ENCODE measurements at regions not wholly inside any gene's neighbourhood (a gene's known extent, or its start where the extent isn't known, plus 50 kb on each side); places are given as distances from the start of the nearest gene placed in this dataset.
A peak's percentile ranks its signal among the peaks of the same experiment; 100 is the strongest.
"Not testable (repeated sequence)": the region's sequence is repeated elsewhere in the genome, so short reads cannot be mapped to it uniquely, and the experiment has no call there.

GRCh38 chr7:93693796-93694195 lies 119.3 kb upstream of the CALCR start:
- DNase-seq, result no peak
- Histone ChIP-seq H3K9ac (ENCODE audit: low read length in 3 of 3) (no peak overlapping the region), H3K4me1 (ENCODE audit: control insufficient read depth in 2 of 3, insufficient read depth in 2 of 3, low read depth in 1 of 3, low read length in 3 of 3) (no peaks in the 10 kb centered on the region), H3K4me3 (ENCODE audit: low read length in 3 of 3) (no peak overlapping the region), H3K36me3 (ENCODE audit: control insufficient read depth in 2 of 3, insufficient read depth in 3 of 3, low read length in 3 of 3) (no peaks in the 10 kb centered on the region), H3K9me3 (ENCODE audit: control insufficient read depth in 2 of 3, insufficient read depth in 1 of 3, low read length in 3 of 3) (no peaks in the 10 kb centered on the region), H3K27me3 (ENCODE audit: control insufficient read depth, insufficient read depth, low read length) (no peaks in the 10 kb centered on the region), H3K27ac (ENCODE audit: low read depth in 2 of 2, low read length in 2 of 2) (no peak overlapping the region)
- intact Hi-C loops (cut with DNase I), result no loop called here
- no peak for TF ChIP-seq CTCF (IDR thresholded peaks at IDR 0.05; ENCODE audit: borderline replicate concordance, extremely low read depth, insufficient read depth)
- FAIRE-seq, result no peak

GRCh38 chr7:93690021-93690420 lies 115.5 kb upstream of the CALCR start:
- intact Hi-C loops (cut with DNase I), result no loop called here
- no peaks in the 10 kb centered on the region for H3K36me3 ChIP-seq (ENCODE audit: control insufficient read depth in 2 of 3, insufficient read depth in 3 of 3, low read length in 3 of 3)
- H3K27ac ChIP-seq (ENCODE audit: low read depth in 2 of 2, low read length in 2 of 2), result no peak overlapping the region
- no peak for TF ChIP-seq CTCF (IDR thresholded peaks at IDR 0.05; ENCODE audit: borderline replicate concordance, extremely low read depth, insufficient read depth)
- no peaks in the 10 kb centered on the region for H3K4me1 ChIP-seq (ENCODE audit: control insufficient read depth in 2 of 3, insufficient read depth in 2 of 3, low read depth in 1 of 3, low read length in 3 of 3)
- H3K27me3 ChIP-seq (ENCODE audit: control insufficient read depth, insufficient read depth, low read length), result no peaks in the 10 kb centered on the region
- FAIRE-seq, result no peak
- no peak for DNase-seq
- no peak overlapping the region for H3K9ac ChIP-seq (ENCODE audit: low read length in 3 of 3)
- H3K4me3 ChIP-seq (ENCODE audit: low read length in 3 of 3), result no peak overlapping the region
- no peaks in the 10 kb centered on the region for H3K9me3 ChIP-seq (ENCODE audit: control insufficient read depth in 2 of 3, insufficient read depth in 1 of 3, low read length in 3 of 3)

- Histone ChIP-seq H3K36me3 (ENCODE audit: control insufficient read depth in 2 of 3, insufficient read depth in 3 of 3, low read length in 3 of 3) (no peaks in the 10 kb centered on the region), H3K27me3 (ENCODE audit: control insufficient read depth, insufficient read depth, low read length) (no peaks in the 10 kb centered on the region), H3K27ac (ENCODE audit: low read depth in 2 of 2, low read length in 2 of 2) (no peak overlapping the region), H3K9me3 (ENCODE audit: control insufficient read depth in 2 of 3, insufficient read depth in 1 of 3, low read length in 3 of 3) (no peaks in the 10 kb centered on the region), H3K4me1 (ENCODE audit: control insufficient read depth in 2 of 3, insufficient read depth in 2 of 3, low read depth in 1 of 3, low read length in 3 of 3) (no peaks in the 10 kb centered on the region), H3K9ac (ENCODE audit: low read length in 3 of 3) (no peak overlapping the region), H3K4me3 (ENCODE audit: low read length in 3 of 3) (no peak overlapping the region)
- FAIRE-seq, result peak; percentile 27
- intact Hi-C loops (cut with DNase I), result no loop called here
- TF ChIP-seq CTCF (IDR thresholded peaks at IDR 0.05; ENCODE audit: borderline replicate concordance, extremely low read depth, insufficient read depth), result no peak
- no peak for DNase-seq
Observed at GRCh38 chr7:93678185-93678584, 103.7 kb upstream of the CALCR start.

GRCh38 chr7:93663561-93664299 lies 89.2 kb upstream of the CALCR start:
- TF ChIP-seq CTCF (IDR thresholded peaks at IDR 0.05; ENCODE audit: borderline replicate concordance, extremely low read depth, insufficient read depth), result no peak

GRCh38 chr7:93658163-93658562 lies 83.6 kb upstream of the CALCR start:
- DNase-seq; intact Hi-C loops (cut with DNase I); H3K4me3 ChIP-seq (ENCODE audit: low read length in 3 of 3); H3K4me1 ChIP-seq (ENCODE audit: control insufficient read depth in 2 of 3, insufficient read depth in 2 of 3, low read depth in 1 of 3, low read length in 3 of 3); H3K27me3 ChIP-seq (ENCODE audit: control insufficient read depth, insufficient read depth, low read length); H3K9ac ChIP-seq (ENCODE audit: low read length in 3 of 3); H3K27ac ChIP-seq (ENCODE audit: low read depth in 2 of 2, low read length in 2 of 2); FAIRE-seq; H3K36me3 ChIP-seq (ENCODE audit: control insufficient read depth in 2 of 3, insufficient read depth in 3 of 3, low read length in 3 of 3); H3K9me3 ChIP-seq (ENCODE audit: control insufficient read depth in 2 of 3, insufficient read depth in 1 of 3, low read length in 3 of 3): not testable (repeated sequence)

More at GRCh38 chr7:93663561-93664299, 89.2 kb upstream of the CALCR start:
- Histone ChIP-seq H3K4me1 (ENCODE audit: control insufficient read depth in 2 of 3, insufficient read depth in 2 of 3, low read depth in 1 of 3, low read length in 3 of 3) (no peaks in the 10 kb centered on the region), H3K36me3 (ENCODE audit: control insufficient read depth in 2 of 3, insufficient read depth in 3 of 3, low read length in 3 of 3) (no peaks in the 10 kb centered on the region), H3K9me3 (ENCODE audit: control insufficient read depth in 2 of 3, insufficient read depth in 1 of 3, low read length in 3 of 3) (no peaks in the 10 kb centered on the region), H3K4me3 (ENCODE audit: low read length in 3 of 3) (no peak overlapping the region), H3K27me3 (ENCODE audit: control insufficient read depth, insufficient read depth, low read length) (no peaks in the 10 kb centered on the region), H3K27ac (ENCODE audit: low read depth in 2 of 2, low read length in 2 of 2) (no peak overlapping the region), H3K9ac (ENCODE audit: low read length in 3 of 3) (no peak overlapping the region)
- FAIRE-seq, result no peak
- intact Hi-C loops (cut with DNase I), result no loop called here
- DNase-seq, result no peak

All from kidney (tissue), 13 donors.